Adrenal gland (tissue), 9 donors: ENCODE measurements at regions not wholly inside any gene's neighbourhood (a gene's known extent, or its start where the extent isn't known, plus 50 kb on each side); places are given as distances from the start of the nearest gene placed in this dataset.

ENCODE experiments used
- DNase-seq, 7 donors: peaks; one replicate each; pipeline ENCODE4 v3.0.0-alpha.2; 2019 to 2020
- H3K27ac ChIP-seq, 5 donors: fragments of 200-600 bp; sonication (generic) in 4 of 5; 1 replicate in 3 of 5; 2 replicates in 2 of 5; pipeline versions ENCODE4 v1.5.1 to v1.8.0; 2016 to 2020; ENCODE audit warnings: mild to moderate bottlenecking in 1 of 5
- H3K27me3 ChIP-seq: fragments of 200-600 bp; 2 replicates; pipeline ENCODE4 v1.8.0; 2021
- H3K36me3 ChIP-seq, 2 donors: fragments of 200-600 bp; replicated peaks in 1 of 2; 1 replicate in 1 of 2; 2 replicates in 1 of 2; pipeline versions ENCODE4 v1.5.1 to v1.8.0; 2018 to 2022
- H3K4me1 ChIP-seq, 2 donors: fragments of 200-600 bp; replicated peaks in 1 of 2; 1 replicate in 1 of 2; 2 replicates in 1 of 2; pipeline versions ENCODE4 v1.5.1 to v1.8.0; 2018 to 2021
- H3K4me3 ChIP-seq, 4 donors: fragments of 200-600 bp; sonication (generic) in 3 of 4; one replicate each; pipeline ENCODE4 v1.5.1; 2016 to 2018
- H3K9me3 ChIP-seq, 3 donors: fragments of 200-600 bp; sonication (generic) in 1 of 3; replicated peaks in 1 of 3; 1 replicate in 2 of 3; 2 replicates in 1 of 3; pipeline versions ENCODE4 v1.5.1 to v1.8.0; 2016 to 2021
- CTCF ChIP-seq, 6 experiments: fragments of 450-650 bp in 4 of 6; fragments of 200-600 bp in 2 of 6; sonication (generic) in 1 of 6; IDR thresholded peaks; 1 replicate in 5 of 6; 2 replicates in 1 of 6; pipeline versions ENCODE4 v1.5.1 to v1.8.0; 2016 to 2021; ENCODE audit warnings: antibody characterized with exemption in 6 of 6, mild to moderate bottlenecking in 2 of 6, moderate library complexity in 1 of 6
- POLR2A ChIP-seq, 2 donors: fragments of 450-650 bp; IDR thresholded peaks; one replicate each; pipeline ENCODE4 v1.6.1; 2017; ENCODE audit warnings: antibody characterized with exemption in 2 of 2, mild to moderate bottlenecking in 2 of 2, moderate library complexity in 1 of 2
- WGBS, 4 donors: extraction: QIAGEN DNeasy Blood & Tissue Kit in 2 of 4; methylation state at CpG; one replicate each; pipeline versions ENCODE4 v1.1.5 to v1.1.7; 2013 to 2017; 5-methylcytosine and 5-hydroxymethylcytosine counted together
- intact Hi-C, 2 donors: fragments of 100-400 bp; cut with DNase I; formaldehyde crosslinking; loops; one replicate each; pipeline versions ENCODE4 v1.14.1 to v1.15.0; 2022 to 2023
- donor health status: healthy with polysubstance abuse.
- donor health status: Bipolar disorder and iron deficiency.
- donor health status: DM: yes; HTN: yes; CAD: no.
- donor health status: DM: no; HTN: no; CAD: no.
- donor health status: DM: no; HTN: no; CAD: no.

- intact Hi-C loops: no loop called here
- Histone ChIP-seq H3K36me3 (no peaks in the 10 kb centered on the region), H3K4me1 (no peaks in the 10 kb centered on the region), H3K27me3 (no peaks in the 10 kb centered on the region), H3K27ac (no peak overlapping the region), H3K9me3 (no peaks in the 10 kb centered on the region), H3K4me3 (no peak overlapping the region)
- 69 to 80% (median 77%) methylated on average over 3 of the region's 3 CpGs for WGBS, 4 donors
- no peak for TF ChIP-seq CTCF (IDR thresholded peaks at IDR 0.05)
- no peak for TF ChIP-seq POLR2A (IDR thresholded peaks at IDR 0.05)
- DNase-seq: no peak
Observed at GRCh38 chr12:41737423-41737822, 407.3 kb downstream of the GXYLT1 start.

- no peaks in the 10 kb centered on the region for H3K27me3 ChIP-seq
- no peak for DNase-seq
- no peaks in the 10 kb centered on the region for H3K36me3 ChIP-seq
- H3K4me1 ChIP-seq: no peaks in the 10 kb centered on the region
- WGBS, 4 donors: 82 to 84% (median 83%) methylated on average over 1 of the region's 1 CpG
- H3K4me3 ChIP-seq: no peak overlapping the region
- TF ChIP-seq POLR2A (IDR thresholded peaks at IDR 0.05) (no peak), CTCF (IDR thresholded peaks at IDR 0.05) (no peak)
- H3K9me3 ChIP-seq: no peaks in the 10 kb centered on the region
- intact Hi-C loops: no loop called here
- H3K27ac ChIP-seq: no peak overlapping the region
Observed at GRCh38 chr12:41736436-41736835, 408.2 kb downstream of the GXYLT1 start.

- intact Hi-C loops: no loop called here
- Histone ChIP-seq H3K36me3 (no peaks in the 10 kb centered on the region), H3K9me3 (no peaks in the 10 kb centered on the region), H3K27me3 (no peaks in the 10 kb centered on the region), H3K27ac (no peak overlapping the region), H3K4me3 (no peak overlapping the region), H3K4me1 (no peaks in the 10 kb centered on the region)
- no peak for DNase-seq
- TF ChIP-seq CTCF (IDR thresholded peaks at IDR 0.05) (no peak), POLR2A (IDR thresholded peaks at IDR 0.05) (no peak)
- WGBS, 4 donors: 57 to 87% (median 72%) methylated on average over 1 of the region's 1 CpG
Observed at GRCh38 chr12:41731691-41732090, 413.0 kb downstream of the GXYLT1 start.

- 78 to 81% (median 79%) methylated on average over 2 of the region's 2 CpGs for WGBS, 4 donors
- H3K36me3 ChIP-seq: no peaks in the 10 kb centered on the region
- H3K4me1 ChIP-seq: no peaks in the 10 kb centered on the region
- H3K4me3 ChIP-seq: no peak overlapping the region
- H3K27ac ChIP-seq: no peak overlapping the region
- no peak for DNase-seq
- H3K27me3 ChIP-seq: no peaks in the 10 kb centered on the region
- intact Hi-C loops: no loop called here
- TF ChIP-seq CTCF (IDR thresholded peaks at IDR 0.05) (no peak), POLR2A (IDR thresholded peaks at IDR 0.05) (no peak)
- H3K9me3 ChIP-seq: no peaks in the 10 kb centered on the region
Observed at GRCh38 chr12:41731061-41731460, 413.6 kb downstream of the GXYLT1 start.
